Body of pancreas (tissue), 4 donors: ENCODE measurements at regions not wholly inside any gene's neighbourhood (a gene's known extent, or its start where the extent isn't known, plus 50 kb on each side); places are given as distances from the start of the nearest gene placed in this dataset.

Experiments
- CTCF ChIP-seq, 7 experiments: fragments of 450-650 bp in 4 of 7; fragments of 200-600 bp in 3 of 7; sonication (generic) in 3 of 7; IDR thresholded peaks; one replicate each; pipeline ENCODE4 v1.5.1; 2016 to 2019; ENCODE audit warnings: antibody characterized with exemption in 7 of 7
- POLR2A ChIP-seq, 3 donors: fragments of 450-650 bp; IDR thresholded peaks; one replicate each; pipeline ENCODE4 v1.6.1; 2016; ENCODE audit warnings: antibody characterized with exemption in 3 of 3, mild to moderate bottlenecking in 2 of 3

- TF ChIP-seq CTCF (IDR thresholded peaks at IDR 0.05): no peak
- TF ChIP-seq POLR2A (IDR thresholded peaks at IDR 0.05): no peak
Measured at GRCh38 chr5:142437563-142437962, 112.7 kb upstream of the SPRY4 start.
